Testis (tissue), 2 donors: ENCODE measurements at regions not wholly inside any gene's neighbourhood (a gene's known extent, or its start where the extent isn't known, plus 50 kb on each side); places are given as distances from the start of the nearest gene placed in this dataset.

Experiments used
- DNase-seq: peaks from one replicate; pipeline ENCODE4 v3.0.0-alpha.2; 2019
- H3K27ac ChIP-seq, 2 donors: fragments of 200-600 bp; sonication (generic); one replicate each; pipeline ENCODE4 v1.5.1; 2019
- H3K27me3 ChIP-seq: fragments of 200-600 bp; sonication (generic); one replicate; pipeline ENCODE4 v1.5.1; 2019
- H3K36me3 ChIP-seq: fragments of 200-600 bp; sonication (generic); one replicate; pipeline ENCODE4 v1.5.1; 2017; ENCODE audit warnings: low read depth; ENCODE audit errors: missing control alignments
- H3K4me1 ChIP-seq: fragments of 200-600 bp; sonication (generic); one replicate; pipeline ENCODE4 v1.5.1; 2019
- H3K4me3 ChIP-seq, 2 donors: fragments of 200-600 bp; sonication (generic); one replicate each; pipeline ENCODE4 v1.5.1; 2017 to 2019
- H3K9me3 ChIP-seq: fragments of 200-600 bp; sonication (generic); one replicate; pipeline ENCODE4 v1.5.1; 2017
- CTCF ChIP-seq, 3 experiments: fragments of 450-650 bp in 2 of 3; fragments of 200-600 bp in 1 of 3; sonication (generic) in 1 of 3; IDR thresholded peaks; one replicate each; pipeline ENCODE4 v1.5.1; 2016 to 2019; ENCODE audit warnings: antibody characterized with exemption in 3 of 3, mild to moderate bottlenecking in 2 of 3, moderate library complexity in 1 of 3
- POLR2A ChIP-seq: fragments of 450-650 bp; IDR thresholded peaks from one replicate; pipeline ENCODE4 v1.6.1; 2017; ENCODE audit warnings: antibody characterized with exemption, mild to moderate bottlenecking, moderate library complexity
- WGBS, 2 donors: methylation state at CpG; one replicate each; pipeline ENCODE4 v1.1.5; 2018; 5-methylcytosine and 5-hydroxymethylcytosine counted together
- intact Hi-C: fragments of 100-400 bp; cut with DNase I; formaldehyde crosslinking; loops from one replicate; pipeline ENCODE4 v1.15.1; 2023; ENCODE audit warnings: low total_unique reads

GRCh38 chr12:46435625-46436024 is 63.1 kb upstream of the SLC38A2 start:
- intact Hi-C loops, result no loop called here
- H3K27ac ChIP-seq, result no peak overlapping the region
- DNase-seq, result no peak

GRCh38 chr12:46435029-46435428 is 62.5 kb upstream of the SLC38A2 start:
- Histone ChIP-seq H3K9me3 (no peaks in the 10 kb centered on the region), H3K27ac (no peak overlapping the region), H3K4me3 (no peak overlapping the region), H3K27me3 (no peaks in the 10 kb centered on the region), H3K4me1 (no peaks in the 10 kb centered on the region), H3K36me3 (no peaks in the 10 kb centered on the region)
- intact Hi-C loops, result no loop called here
- no peak for DNase-seq
- TF ChIP-seq CTCF (IDR thresholded peaks at IDR 0.05) (no peak), POLR2A (no peak)

More at GRCh38 chr12:46435625-46436024, 63.1 kb upstream of the SLC38A2 start:
- Histone ChIP-seq H3K27me3 (no peaks in the 10 kb centered on the region), H3K36me3 (no peaks in the 10 kb centered on the region), H3K4me3 (no peak overlapping the region), H3K9me3 (no peaks in the 10 kb centered on the region), H3K4me1 (no peaks in the 10 kb centered on the region)
- TF ChIP-seq CTCF (IDR thresholded peaks at IDR 0.05), result no peak
- no peak for TF ChIP-seq POLR2A

- 89 to 94% methylated on average over 3 of the region's 3 CpGs for WGBS, 2 donors
- no peaks in the 10 kb centered on the region for H3K4me1 ChIP-seq
- H3K4me3 ChIP-seq, result no peak overlapping the region
- no peak overlapping the region for H3K27ac ChIP-seq
- H3K9me3 ChIP-seq, result no peaks in the 10 kb centered on the region
- H3K36me3 ChIP-seq, result no peaks in the 10 kb centered on the region
- no peaks in the 10 kb centered on the region for H3K27me3 ChIP-seq
- TF ChIP-seq POLR2A (no peak), CTCF (IDR thresholded peaks at IDR 0.05) (no peak)
- intact Hi-C loops, result no loop called here
- DNase-seq, result no peak
Measured at GRCh38 chr12:46433829-46434228, 61.3 kb upstream of the SLC38A2 start.

GRCh38 chr12:46432325-46432724 is 59.8 kb upstream of the SLC38A2 start:
- H3K4me3 ChIP-seq, result no peak overlapping the region
- TF ChIP-seq POLR2A (no peak), CTCF (IDR thresholded peaks at IDR 0.05) (no peak)
- H3K27me3 ChIP-seq, result no peaks in the 10 kb centered on the region
- no peaks in the 10 kb centered on the region for H3K9me3 ChIP-seq
- intact Hi-C loops, result no loop called here
- H3K36me3 ChIP-seq, result no peaks in the 10 kb centered on the region
- DNase-seq, result no peak
- WGBS, 2 donors, result 84 to 87% methylated on average over 6 of the region's 6 CpGs
- no peak overlapping the region for H3K27ac ChIP-seq
- no peaks in the 10 kb centered on the region for H3K4me1 ChIP-seq

- H3K27ac ChIP-seq, result no peak overlapping the region
- H3K9me3 ChIP-seq, result no peaks in the 10 kb centered on the region
- H3K27me3 ChIP-seq, result no peaks in the 10 kb centered on the region
- intact Hi-C loops, result no loop called here
- H3K4me3 ChIP-seq, result no peak overlapping the region
- H3K36me3 ChIP-seq, result no peaks in the 10 kb centered on the region
- TF ChIP-seq CTCF (IDR thresholded peaks at IDR 0.05) (no peak), POLR2A (no peak)
- no peak for DNase-seq
- no peaks in the 10 kb centered on the region for H3K4me1 ChIP-seq
- 72 to 74% methylated on average over 2 of the region's 2 CpGs for WGBS, 2 donors
Measured at GRCh38 chr12:46430340-46430948, 57.9 kb upstream of the SLC38A2 start.
